GM23338 (cell line): ENCODE measurements at regions not wholly inside any gene's neighbourhood (a gene's known extent, or its start where the extent isn't known, plus 50 kb on each side); places are given as distances from the start of the nearest gene placed in this dataset.

Source experiments
- CREB1 ChIP-seq: fragments of 250-450 bp; sonication (Bioruptor Pico); IDR thresholded peaks from 2 replicates; pipeline ENCODE4 v1.5.0; 2020; ENCODE audit warnings: low read depth, mild to moderate bottlenecking, moderate library complexity
- CTCF ChIP-seq, 2 experiments: fragments of 200-600 bp in 1 of 2; sonication (generic) in 1 of 2; conservative IDR thresholded peaks; 2 replicates each; pipeline versions ENCODE4 v1.5.1 to v1.6.1; 2016 to 2017; ENCODE audit warnings: antibody characterized with exemption in 2 of 2, low read depth in 2 of 2, mild to moderate bottlenecking in 2 of 2, moderate library complexity in 1 of 2
- EZH2 ChIP-seq: fragments of 200-600 bp; sonication (generic); IDR thresholded peaks from one replicate; pipeline ENCODE4 v1.8.0; 2017; ENCODE audit warnings: antibody characterized with exemption, mild to moderate bottlenecking, low read depth; ENCODE audit not compliant: unreplicated experiment
- POLR2AphosphoS5 ChIP-seq: IDR thresholded peaks from 2 replicates; pipeline ENCODE4 v1.6.1; 2016; ENCODE audit warnings: antibody characterized with exemption, low read depth
- REST ChIP-seq: IDR thresholded peaks from one replicate; pipeline ENCODE4 v1.6.1; 2018; ENCODE audit warnings: antibody characterized with exemption; ENCODE audit not compliant: unreplicated experiment
- ZNF331 ChIP-seq: fragments of 250-450 bp; sonication (Bioruptor Pico); IDR thresholded peaks from 2 replicates; pipeline ENCODE4 v1.5.0; 2020; ENCODE audit warnings: low read depth, mild to moderate bottlenecking, moderate library complexity
- ZNF462 ChIP-seq: fragments of 250-450 bp; sonication (Bioruptor Pico); IDR thresholded peaks from 2 replicates; pipeline ENCODE4 v1.5.0; 2020; ENCODE audit warnings: mild to moderate bottlenecking, moderate library complexity

DNA sequence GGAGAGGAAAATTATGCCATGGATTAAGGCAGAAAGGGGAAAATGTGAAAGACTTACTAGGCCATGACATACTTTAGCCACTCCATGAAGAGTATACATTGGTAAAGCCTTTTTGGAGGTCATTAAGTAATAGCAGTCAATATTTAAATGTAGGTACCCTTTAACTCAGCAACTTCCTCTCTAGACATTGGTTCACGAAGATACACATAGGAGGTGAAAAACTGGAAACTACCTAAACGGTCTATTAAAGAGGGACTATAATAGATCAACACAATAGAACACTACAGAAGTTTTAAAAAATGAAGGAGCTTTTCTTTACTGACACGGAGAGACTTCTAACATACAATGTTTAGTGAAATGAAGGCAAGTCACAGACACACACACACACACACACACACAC lies 68.2 kb upstream of the BMAL1 start:
- TF ChIP-seq EZH2 (no peak), CTCF (conservative IDR thresholded peaks at IDR 0.05; ENCODE audit: low read depth in 2 of 2) (no peak), POLR2AphosphoS5 (no peak), CREB1 (no peak), REST (no peak), ZNF462 (no peak), ZNF331 (no peak)
